Omental fat pad (tissue), 3 donors: ENCODE measurements at regions not wholly inside any gene's neighbourhood (a gene's known extent, or its start where the extent isn't known, plus 50 kb on each side); places are given as distances from the start of the nearest gene placed in this dataset.

ENCODE experiments used
- ATAC-seq: fragments of 150-250 bp; one replicate; pipeline ENCODE4 v1.9.1; 2016; ENCODE audit warnings: mild to moderate bottlenecking, moderate library complexity; ENCODE audit not compliant: low FRiP score
- DNase-seq: peaks from one replicate; pipeline ENCODE4 v3.0.0-alpha.2; 2019; ENCODE audit warnings: low spot score
- CTCF ChIP-seq, 3 donors: fragments of 450-650 bp; IDR thresholded peaks; one replicate each; pipeline ENCODE4 v1.5.1; 2016 to 2017; ENCODE audit warnings: antibody characterized with exemption in 3 of 3, mild to moderate bottlenecking in 3 of 3, moderate library complexity in 2 of 3

GRCh38 chr5:58074717-58075116 lies 385.2 kb downstream of the PLK2 start:
- ATAC-seq: no peak
- TF ChIP-seq CTCF (IDR thresholded peaks at IDR 0.05): no peak
- no peak for DNase-seq

GRCh38 chr5:58074222-58074621 lies 385.7 kb downstream of the PLK2 start:
- DNase-seq (no peak), ATAC-seq (no peak)
- no peak for TF ChIP-seq CTCF (IDR thresholded peaks at IDR 0.05)

GRCh38 chr5:58073243-58073642 lies 386.6 kb downstream of the PLK2 start:
- no peak for ATAC-seq
- no peak for TF ChIP-seq CTCF (IDR thresholded peaks at IDR 0.05)
- DNase-seq: no peak

- ATAC-seq: no peak
- no peak for DNase-seq
- no peak for TF ChIP-seq CTCF (IDR thresholded peaks at IDR 0.05)
Observed at GRCh38 chr5:58072300-58072965, 387.5 kb downstream of the PLK2 start.

GRCh38 chr5:58071566-58071965 lies 388.3 kb downstream of the PLK2 start:
- TF ChIP-seq CTCF (IDR thresholded peaks at IDR 0.05): no peak
- DNase-seq: no peak
- ATAC-seq: no peak

GRCh38 chr5:58069846-58070245 lies 390.0 kb downstream of the PLK2 start:
- no peak for TF ChIP-seq CTCF (IDR thresholded peaks at IDR 0.05)
- no peak for DNase-seq
- ATAC-seq: no peak

- no peak for DNase-seq
- TF ChIP-seq CTCF (IDR thresholded peaks at IDR 0.05): no peak
- ATAC-seq: no peak
Observed at GRCh38 chr5:58069016-58069705, 390.7 kb downstream of the PLK2 start.
